GM12878 (cell line): ENCODE measurements at regions not wholly inside any gene's neighbourhood (a gene's known extent, or its start where the extent isn't known, plus 50 kb on each side); places are given as distances from the start of the nearest gene placed in this dataset.
A peak's percentile ranks its signal among the peaks of the same experiment; 100 is the strongest.

Experiments
- ATAC-seq: fragments of 200-7000 bp; cut with Tn5 transposase; 3 replicates; pipeline ENCODE4 v1.9.1; 2020; ENCODE audit warnings: mild to moderate bottlenecking, moderate library complexity
- BruUV-seq: library from RNA; stranded (reverse); fragments of 400-500 nt; replicated peaks from 2 replicates; lab custom pipeline; 2021; lab: Mats Ljungman, UMichigan
- CTCF ChIA-PET: fragments of 300-600 bp; sonication (Branson Sonifier 250); formaldehyde crosslinking; extraction: SDS; loops from one replicate; lab custom pipeline; 2021; ENCODE audit warnings: inconsistent platforms; lab: Yijun Ruan, JAX
- POLR2A ChIA-PET: fragments of 350-600 bp; formaldehyde crosslinking; extraction: SDS; loops from one replicate; lab custom pipeline; 2021; ENCODE audit warnings: inconsistent platforms; lab: Charles Lee
- RAD21 ChIA-PET: fragments of 300-600 bp; sonication (Branson Sonifier 250); formaldehyde crosslinking; loops from one replicate; lab custom pipeline; 2023; ENCODE audit warnings: antibody characterized with exemption; ENCODE audit not compliant: unreplicated experiment; lab: Charles Lee
- SMC1A ChIA-PET: fragments of 300-600 bp; sonication (Branson Sonifier 250); formaldehyde crosslinking; loops from one replicate; lab custom pipeline; 2023; ENCODE audit not compliant: unreplicated experiment, uncharacterized antibody; lab: Charles Lee
- DNase-seq: peaks from one replicate; pipeline ENCODE4 v3.0.0-alpha.2; 2011; ENCODE audit warnings: low read depth, low spot score
- FAIRE-seq: peaks from 3 replicates; lab custom pipeline; 2011; peaks lifted over from hg19 to GRCh38; lab: Jason Lieb, UNC
- H2AFZ ChIP-seq: 2 replicates; pipeline ENCODE4 v1.6.0; 2011; ENCODE audit warnings: low read depth, low read length, control low read depth; ENCODE audit not compliant: control insufficient read depth
- H3K27ac ChIP-seq: 2 replicates; pipeline ENCODE4 v1.5.1; 2011; ENCODE audit warnings: control low read depth; ENCODE audit not compliant: control insufficient read depth, insufficient read depth
- H3K27me3 ChIP-seq, 2 experiments: replicated peaks in 1 of 2; 2 replicates each; pipeline versions ENCODE4 v1.6.0 to v1.6.1; 2011; ENCODE audit warnings: low read length in 1 of 2; ENCODE audit not compliant: control insufficient read depth in 2 of 2, insufficient read depth in 2 of 2
- H3K36me3 ChIP-seq, 2 experiments: 2 replicates each; pipeline ENCODE4 v1.5.1; 2011; ENCODE audit warnings: low read length in 1 of 2; ENCODE audit not compliant: control insufficient read depth in 2 of 2, insufficient read depth in 2 of 2
- H3K4me1 ChIP-seq: 2 replicates; pipeline ENCODE4 v1.6.1; 2011; ENCODE audit warnings: mild to moderate bottlenecking, low read length, moderate library complexity, mixed read lengths; ENCODE audit not compliant: control insufficient read depth, insufficient read depth
- H3K4me2 ChIP-seq: 2 replicates; pipeline ENCODE4 v1.6.0; 2011; ENCODE audit warnings: control low read depth; ENCODE audit not compliant: control insufficient read depth, insufficient read depth
- H3K4me3 ChIP-seq: fragments of 200-600 bp; sonication (generic); 2 replicates; pipeline ENCODE4 v1.5.1; 2016
- H3K79me2 ChIP-seq: 2 replicates; pipeline ENCODE4 v1.6.0; 2011; ENCODE audit warnings: low read length; ENCODE audit not compliant: control insufficient read depth, insufficient read depth
- H3K9ac ChIP-seq: 2 replicates; pipeline ENCODE4 v1.8.0; 2011; ENCODE audit warnings: low read length, control low read depth, mixed read lengths; ENCODE audit not compliant: control insufficient read depth, insufficient read depth
- H3K9me3 ChIP-seq: replicated peaks from 3 replicates; pipeline ENCODE4 v1.5.1; 2011; ENCODE audit warnings: mild to moderate bottlenecking, low read length; ENCODE audit not compliant: control insufficient read depth, insufficient read depth
- H4K20me1 ChIP-seq: 2 replicates; pipeline ENCODE4 v1.6.0; 2011; ENCODE audit not compliant: control insufficient read depth, insufficient read depth
- CEBPB ChIP-seq, 2 experiments: fragments of 150-350 bp in 1 of 2; IDR thresholded peaks; 2 replicates each; pipeline ENCODE4 v1.6.1; 2012 to 2014; ENCODE audit warnings: low read depth in 2 of 2, low read length in 2 of 2, borderline replicate concordance in 1 of 2, inconsistent platforms in 1 of 2
- ELK1 ChIP-seq: IDR thresholded peaks from 2 replicates; pipeline ENCODE4 v1.6.1; 2012; ENCODE audit warnings: low read depth, low read length, improper control_type of control experiment
- EP300 ChIP-seq, 2 experiments: fragments of 150-350 bp in 1 of 2; IDR thresholded peaks; 2 replicates each; pipeline ENCODE4 v1.6.1; 2011 to 2012; ENCODE audit warnings: low read depth in 2 of 2, low read length in 2 of 2, borderline replicate concordance in 1 of 2, improper control_type of control experiment in 1 of 2, inconsistent platforms in 1 of 2; ENCODE audit not compliant: control insufficient read depth in 1 of 2
- GATAD2B ChIP-seq: fragments of 450-650 bp; conservative IDR thresholded peaks from 2 replicates; pipeline ENCODE4 v1.6.1; 2017; ENCODE audit warnings: low read depth, mild to moderate bottlenecking, moderate library complexity
- KLF5 ChIP-seq: fragments of 450-650 bp; IDR thresholded peaks from 2 replicates; pipeline ENCODE4 v1.6.1; 2014; ENCODE audit warnings: mild to moderate bottlenecking; ENCODE audit not compliant: partially characterized antibody
- NFIC ChIP-seq: IDR thresholded peaks from 2 replicates; pipeline ENCODE4 v1.6.1; 2012; ENCODE audit warnings: low read depth, mild to moderate bottlenecking, inconsistent platforms, low read length, moderate library complexity
- NKRF ChIP-seq: fragments of 450-650 bp; conservative IDR thresholded peaks from 2 replicates; pipeline ENCODE4 v1.6.1; 2017; ENCODE audit warnings: mild to moderate bottlenecking, moderate library complexity
- PAX5 ChIP-seq: IDR thresholded peaks from 2 replicates; pipeline ENCODE4 v1.6.1; 2011; ENCODE audit warnings: low read depth, low read length, borderline replicate concordance
- ZBTB33 ChIP-seq: fragments of 450-650 bp; IDR thresholded peaks from 2 replicates; pipeline ENCODE4 v1.6.1; 2017; ENCODE audit warnings: mild to moderate bottlenecking
- ZBTB4 ChIP-seq: fragments of 450-650 bp; formaldehyde crosslinking; IDR thresholded peaks from 2 replicates; pipeline ENCODE4 v1.4.0; 2022; ENCODE audit warnings: mild to moderate bottlenecking, moderate library complexity
- ZNF207 ChIP-seq: fragments of 450-650 bp; IDR thresholded peaks from 2 replicates; pipeline ENCODE4 v1.6.1; 2014; ENCODE audit warnings: antibody characterized with exemption, mild to moderate bottlenecking, borderline replicate concordance
- in situ Hi-C: fragments of 300-500 bp; cut with MboI; formaldehyde crosslinking; loops from 9 replicates; pipeline ENCODE4 v1.14.3; 2018; ENCODE audit warnings: mixed read lengths
- intact Hi-C: fragments of 100-400 bp; cut with micrococcal nuclease; formaldehyde crosslinking; loops from one replicate; pipeline ENCODE4 v1.14.2; 2022; ENCODE audit not compliant: unreplicated experiment

GRCh38 chr3:118793176-118793575 lies 241.5 kb downstream of the IGSF11 start:
- H3K9ac ChIP-seq: no peak overlapping the region
- no peak overlapping the region for H3K4me3 ChIP-seq
- ATAC-seq (peak; percentile 27), FAIRE-seq (no peak), DNase-seq (no peak)
- no peaks in the 10 kb centered on the region; the same call in none of the 2 replicates for H3K79me2 ChIP-seq
- CTCF ChIA-PET: interaction anchor here (0.8 to 1.4 kb wide), 3 partner anchors 11 to 16 kb away, joined by 3 to 4 read pairs (median 3); no protein-coding TSS in a partner anchor
- RAD21 ChIA-PET: interaction anchor here (1.0 to 1.5 kb wide), 3 partner anchors 10 to 21 kb away, joined by 3 to 4 read pairs (median 3); no protein-coding TSS in a partner anchor
- H3K4me1 ChIP-seq: peaks cover 3% of the 10 kb centered on the region; the same call in 1 of the 2 replicates
- no peaks in the 10 kb centered on the region for H4K20me1 ChIP-seq
- intact Hi-C loops (no loop called here), in situ Hi-C loops (no loop called here)
- POLR2A ChIA-PET: interaction anchor here (1.0 to 2.5 kb wide), 3 partner anchors 10 to 15 kb away, joined by 3 to 9 read pairs (median 3); no protein-coding TSS in a partner anchor
- H3K36me3 ChIP-seq: no peaks in the 10 kb centered on the region
- H3K4me2 ChIP-seq: no peak overlapping the region
- TF ChIP-seq KLF5 (no peak), PAX5 (no peak), ELK1 (no peak), GATAD2B (no peak), NFIC (no peak), ZBTB4 (CRISPR knock-in tag) (no peak), CEBPB (IDR thresholded peaks at IDR 0.05; ENCODE audit: borderline replicate concordance in 1 of 2, low read depth in 2 of 2, low read length in 2 of 2) (no peak), ZBTB33 (no peak), EP300 (IDR thresholded peaks at IDR 0.05; ENCODE audit: borderline replicate concordance in 1 of 2, control insufficient read depth in 1 of 2, low read depth in 2 of 2, low read length in 2 of 2) (no peak), ZNF207 (no peak), NKRF (no peak)
- BruUV-seq: no TSS peak
- H3K9me3 ChIP-seq: no peaks in the 10 kb centered on the region
- H3K27me3 ChIP-seq: no peaks in the 10 kb centered on the region
- SMC1A ChIA-PET: interaction anchor here (0.8 to 2.3 kb wide), 4 partner anchors 10 to 19 kb away, joined by 3 to 4 read pairs (median 4); no protein-coding TSS in a partner anchor
- no peak overlapping the region for H2AFZ ChIP-seq
- H3K27ac ChIP-seq: no peak overlapping the region
